IMR-90 (cell line): ENCODE measurements at regions not wholly inside any gene's neighbourhood (a gene's known extent, or its start where the extent isn't known, plus 50 kb on each side); places are given as distances from the start of the nearest gene placed in this dataset.
A peak's percentile ranks its signal among the peaks of the same experiment; 100 is the strongest.

ENCODE experiments used
- ATAC-seq: fragments of 200-7000 bp; cut with Tn5 transposase; 2 replicates; pipeline ENCODE4 v1.9.1; 2020; ENCODE audit warnings: low read depth, mild to moderate bottlenecking, moderate library complexity
- BruUV-seq: library from RNA; stranded (reverse); fragments of 400-500 nt; replicated peaks from 2 replicates; lab custom pipeline; 2021; lab: Mats Ljungman, UMichigan
- CTCF ChIA-PET: fragments of 300-600 bp; formaldehyde crosslinking; extraction: SDS; loops from one replicate; lab custom pipeline; 2021; ENCODE audit warnings: antibody characterized with exemption; lab: Yijun Ruan, JAX
- POLR2A ChIA-PET: fragments of 300-600 bp; sonication (Branson Sonifier 250); formaldehyde crosslinking; loops from one replicate; lab custom pipeline; 2022; ENCODE audit warnings: antibody characterized with exemption; ENCODE audit not compliant: unreplicated experiment; lab: Charles Lee
- DNase-seq: peaks from one replicate; pipeline ENCODE4 v3.0.0; 2013
- H2AFZ ChIP-seq: replicated peaks from 2 replicates; pipeline ENCODE3; 2013; ENCODE audit warnings: low read length, mild to moderate bottlenecking; ENCODE audit not compliant: poor library complexity
- H2AK5ac ChIP-seq: 2 replicates; pipeline ENCODE4 v1.6.1; 2013; ENCODE audit warnings: low read depth, low read length, inconsistent platforms
- H2AK9ac ChIP-seq: replicated peaks from 2 replicates; pipeline ENCODE3; 2013; ENCODE audit warnings: mild to moderate bottlenecking, low read depth, low read length, moderate library complexity; ENCODE audit not compliant: poor library complexity
- H2BK120ac ChIP-seq: 2 replicates; pipeline ENCODE4 v1.6.1; 2013; ENCODE audit warnings: low read depth, low read length, inconsistent platforms
- H2BK15ac ChIP-seq: 3 replicates; pipeline ENCODE4 v1.6.1; 2013; ENCODE audit warnings: low read depth, low read length, inconsistent platforms
- H2BK20ac ChIP-seq: 2 replicates; pipeline ENCODE4 v1.6.1; 2013; ENCODE audit warnings: low read depth, mild to moderate bottlenecking, inconsistent platforms, low read length, moderate library complexity
- H2BK5ac ChIP-seq: 2 replicates; pipeline ENCODE4 v1.6.1; 2013; ENCODE audit warnings: mild to moderate bottlenecking, low read depth, low read length, inconsistent platforms; ENCODE audit not compliant: poor library complexity, severe bottlenecking
- H3K14ac ChIP-seq: replicated peaks from 2 replicates; pipeline ENCODE4 v1.6.1; 2013; ENCODE audit warnings: low read depth, low read length, inconsistent platforms
- H3K18ac ChIP-seq: 2 replicates; pipeline ENCODE4 v1.6.1; 2013; ENCODE audit warnings: low read depth, low read length, control low read depth
- H3K23ac ChIP-seq: 2 replicates; pipeline ENCODE4 v1.6.1; 2013; ENCODE audit warnings: low read depth, low read length, inconsistent platforms
- H3K27ac ChIP-seq: 2 replicates; pipeline ENCODE4 v1.5.1; 2013; ENCODE audit warnings: mild to moderate bottlenecking, control low read depth, low read length; ENCODE audit not compliant: insufficient read depth
- H3K27me3 ChIP-seq: 2 replicates; pipeline ENCODE4 v1.6.1; 2013; ENCODE audit warnings: low read length; ENCODE audit not compliant: control insufficient read depth, insufficient read depth
- H3K36me3 ChIP-seq: 2 replicates; pipeline ENCODE4 v1.6.1; 2013; ENCODE audit warnings: low read length, mixed read lengths; ENCODE audit not compliant: control insufficient read depth, insufficient read depth
- H3K4ac ChIP-seq: 2 replicates; pipeline ENCODE4 v1.6.1; 2013; ENCODE audit warnings: low read depth, low read length, inconsistent platforms
- H3K4me1 ChIP-seq: 2 replicates; pipeline ENCODE4 v1.6.1; 2013; ENCODE audit warnings: low read length, mixed read lengths; ENCODE audit not compliant: control insufficient read depth, insufficient read depth
- H3K4me2 ChIP-seq: 2 replicates; pipeline ENCODE4 v1.6.1; 2013; ENCODE audit warnings: low read depth, mild to moderate bottlenecking, control low read depth, low read length, moderate library complexity
- H3K4me3 ChIP-seq: 2 replicates; pipeline ENCODE4 v1.5.1; 2013; ENCODE audit warnings: low read depth, mild to moderate bottlenecking, control low read depth, low read length, moderate library complexity; ENCODE audit not compliant: insufficient read depth
- H3K56ac ChIP-seq: 2 replicates; pipeline ENCODE4 v1.6.1; 2013; ENCODE audit warnings: low read length, inconsistent platforms; ENCODE audit not compliant: insufficient read depth; ENCODE audit errors: extremely low read depth
- H3K79me1 ChIP-seq, 2 experiments: 2 replicates each; pipeline ENCODE4 v1.6.1; 2013; ENCODE audit warnings: low read length in 2 of 2, inconsistent platforms in 1 of 2, low read depth in 1 of 2
- H3K9ac ChIP-seq: 2 replicates; pipeline ENCODE4 v1.6.1; 2013; ENCODE audit warnings: low read depth, low read length, control low read depth
- H3K9me1 ChIP-seq: 2 replicates; pipeline ENCODE4 v1.6.1; 2013; ENCODE audit warnings: low read length, inconsistent platforms; ENCODE audit not compliant: insufficient read depth
- H3K9me3 ChIP-seq: 2 replicates; pipeline ENCODE4 v1.6.1; 2013; ENCODE audit warnings: low read length; ENCODE audit not compliant: control insufficient read depth, insufficient read depth
- H4K20me1 ChIP-seq: 2 replicates; pipeline ENCODE4 v1.6.1; 2013; ENCODE audit warnings: low read length, inconsistent platforms; ENCODE audit not compliant: insufficient read depth
- H4K5ac ChIP-seq: 2 replicates; pipeline ENCODE4 v1.6.1; 2013; ENCODE audit warnings: mild to moderate bottlenecking, low read depth, low read length, control low read depth
- H4K8ac ChIP-seq, 2 experiments: 2 replicates each; pipeline ENCODE4 v1.6.1; 2013; ENCODE audit warnings: low read depth in 2 of 2, low read length in 2 of 2, control low read depth in 1 of 2, inconsistent platforms in 1 of 2
- H4K91ac ChIP-seq: 2 replicates; pipeline ENCODE4 v1.6.1; 2013; ENCODE audit warnings: low read depth, low read length, inconsistent platforms; ENCODE audit not compliant: insufficient read depth
- BHLHE40 ChIP-seq: fragments of 150-350 bp; IDR thresholded peaks from 2 replicates; pipeline ENCODE4 v1.6.1; 2016; ENCODE audit warnings: mild to moderate bottlenecking, low read depth, low read length
- CEBPB ChIP-seq: IDR thresholded peaks from 2 replicates; pipeline ENCODE4 v1.6.1; 2012; ENCODE audit warnings: low read depth, low read length, improper control_type of control experiment
- FOS ChIP-seq: fragments of 150-350 bp; IDR thresholded peaks from 2 replicates; pipeline ENCODE4 v1.6.1; 2016; ENCODE audit warnings: low read depth, low read length
- MXI1 ChIP-seq: IDR thresholded peaks from 2 replicates; pipeline ENCODE4 v1.6.1; 2012; ENCODE audit warnings: low read depth, mild to moderate bottlenecking, low read length, moderate library complexity, borderline replicate concordance
- NFE2L2 ChIP-seq: fragments of 150-350 bp; IDR thresholded peaks from 2 replicates; pipeline ENCODE4 v1.6.1; 2016; ENCODE audit warnings: low read depth, mild to moderate bottlenecking, low read length
- RCOR1 ChIP-seq: IDR thresholded peaks from 2 replicates; pipeline ENCODE4 v1.6.1; 2012; ENCODE audit warnings: mild to moderate bottlenecking, low read length, improper control_type of control experiment; ENCODE audit not compliant: insufficient replicate concordance
- SMC3 ChIP-seq: fragments of 150-350 bp; IDR thresholded peaks from 2 replicates; pipeline ENCODE4 v1.6.1; 2016; ENCODE audit warnings: low read depth, mild to moderate bottlenecking, antibody characterized with exemption, low read length, moderate library complexity
- WGBS, 2 experiments: methylation state at CpG; one replicate each; pipeline versions ENCODE4 v1.1.5 to v1.1.7; 2013; ENCODE audit warnings: missing lambda C conversion rate in 2 of 2; ENCODE audit not compliant: insufficient read length in 1 of 2; ENCODE audit errors: extremely low coverage in 2 of 2; 5-methylcytosine and 5-hydroxymethylcytosine counted together
- dilution Hi-C: fragments of 300-500 bp; cut with HindIII; formaldehyde crosslinking; loops from one replicate; pipeline ENCODE4 v1.14.3; 2018; ENCODE audit warnings: low sequenced_read_pairs; ENCODE audit not compliant: unreplicated experiment
- in situ Hi-C: fragments of 300-500 bp; cut with MboI; formaldehyde crosslinking; loops from 3 replicates; pipeline ENCODE4 v1.14.3; 2019; ENCODE audit warnings: low sequenced_read_pairs, inconsistent platforms, mixed read lengths
- intact Hi-C: fragments of 100-400 bp; cut with micrococcal nuclease; formaldehyde crosslinking; loops from 2 replicates; pipeline ENCODE4 v1.10.0; 2022

DNA sequence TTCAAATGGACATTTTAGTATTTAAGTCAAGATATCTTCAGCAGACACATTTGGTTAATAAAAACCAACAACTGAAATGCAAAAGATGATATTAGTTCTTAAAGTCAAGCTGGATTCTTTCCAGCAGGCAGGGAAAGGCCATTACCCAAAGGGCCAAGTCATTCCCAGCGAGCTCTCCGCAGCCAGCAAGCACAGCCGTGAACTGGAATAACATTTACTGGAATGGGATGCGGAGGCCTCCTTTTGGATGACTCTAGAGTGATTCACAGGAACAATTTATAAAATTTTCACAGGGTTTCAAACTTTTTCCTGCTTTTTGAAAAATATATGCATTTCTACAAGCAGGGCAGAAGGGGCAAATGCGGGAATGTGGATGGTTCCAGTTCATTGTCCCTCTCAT, 76.6 kb upstream of the DAB2 start:
- no TSS peak for BruUV-seq

More for the DNA sequence above, 76.6 kb upstream of the DAB2 start:
- Histone ChIP-seq H2AK5ac (no peak overlapping the region), H3K14ac (peak overlapping the region; percentile 89), H3K27me3 (no peaks in the 10 kb centered on the region), H3K4me2 (peak overlapping the region; percentile 79), H3K4ac (peak overlapping the region; percentile 91), H4K5ac (no peak overlapping the region; the same call in 1 of the 2 replicates), H3K9me3 (no peaks in the 10 kb centered on the region), H2AFZ (no peak overlapping the region), H4K8ac (peak overlapping the region; percentile 14 to 93), H3K36me3 (no peaks in the 10 kb centered on the region), H3K79me1 (no peaks in the 10 kb centered on the region), H3K18ac (peak overlapping the region; percentile 98), H2BK5ac (peak overlapping the region; percentile 95), H3K4me3 (no peak overlapping the region), H3K9me1 (peaks cover 14% of the 10 kb centered on the region), H2BK120ac (peak overlapping the region; percentile 96), H2BK15ac (peak overlapping the region; percentile 28; the same call in 1 of the 3 replicates), H3K9ac (peak overlapping the region; percentile 40; the same call in 1 of the 2 replicates), H4K20me1 (no peaks in the 10 kb centered on the region), H3K23ac (peak overlapping the region; percentile 54), H2AK9ac (no peak overlapping the region), H4K91ac (peak overlapping the region; percentile 67), H3K27ac (peak overlapping the region; percentile 75; the same call in 1 of the 2 replicates), H3K4me1 (peaks cover 21% of the 10 kb centered on the region), H3K56ac (peak overlapping the region; percentile 69), H2BK20ac (peak overlapping the region; percentile 95)
- intact Hi-C loops (loop anchor here (2.0 kb wide), 1 partner anchor 23 kb away; no protein-coding TSS in a partner anchor), in situ Hi-C loops (no loop called here), dilution Hi-C loops (no loop called here)
- ATAC-seq = peak; percentile 80
- WGBS, 2 experiments = 4% methylated on average over 3 of the region's 5 CpGs; no CpG with 5 or more reads in 1 of the 2 experiments
- TF ChIP-seq BHLHE40 (0 out of 2 replicates have a peak, but pooled peaks have one; percentile 12), FOS (peak; percentile 48), NFE2L2 (peak; percentile 56; the same call in 1 of the 2 replicates), SMC3 (0 out of 2 replicates have a peak, but pooled peaks have one; percentile 1), CEBPB (no peak), RCOR1 (peak; percentile 39), MXI1 (no peak)
- peak; percentile 90 for DNase-seq
- POLR2A ChIA-PET = interaction anchor here (0.7 to 2.4 kb wide), 2 partner anchors 77 to 88 kb away, joined by 3 to 14 read pairs; partner anchors contain the start of gene DAB2
- CTCF ChIA-PET = no interaction called here
